HepG2 (cell line): ENCODE measurements at regions not wholly inside any gene's neighbourhood (a gene's known extent, or its start where the extent isn't known, plus 50 kb on each side); places are given as distances from the start of the nearest gene placed in this dataset.

Source experiments
- ARID5B ChIP-seq: IDR thresholded peaks from 2 replicates; pipeline ENCODE4 v1.4.0; 2020; ENCODE audit warnings: mild to moderate bottlenecking, missing genetic modification reagents
- EP300 ChIP-seq, 3 experiments: sonication (generic) in 1 of 3; formaldehyde crosslinking in 1 of 3; IDR thresholded peaks; 2 replicates each; pipeline versions ENCODE4 v1.5.1 to v1.6.1; 2011 to 2020; ENCODE audit warnings: low read depth in 2 of 3, low read length in 2 of 3, borderline replicate concordance in 1 of 3, improper control_type of control experiment in 1 of 3, mild to moderate bottlenecking in 1 of 3, missing genetic modification reagents in 1 of 3, moderate library complexity in 1 of 3
- MBD4 ChIP-seq: IDR thresholded peaks from 2 replicates; pipeline ENCODE4 v1.6.1; 2012; ENCODE audit warnings: low read length, inconsistent platforms, borderline replicate concordance
- MNT ChIP-seq: fragments of 450-650 bp; IDR thresholded peaks from 2 replicates; pipeline ENCODE4 v1.6.1; 2016
- SP2 ChIP-seq: sonication (generic); formaldehyde crosslinking; IDR thresholded peaks from 2 replicates; pipeline ENCODE4 v1.5.1; 2020; ENCODE audit warnings: mild to moderate bottlenecking, missing genetic modification reagents
- ZNF124 ChIP-seq: sonication (generic); formaldehyde crosslinking; IDR thresholded peaks from 2 replicates; pipeline ENCODE4 v1.4.0; 2020; ENCODE audit warnings: missing genetic modification reagents
- ZNF552 ChIP-seq: sonication (generic); formaldehyde crosslinking; IDR thresholded peaks from 2 replicates; pipeline ENCODE4 v1.9.0; 2022; ENCODE audit warnings: missing genetic modification reagents, mild to moderate bottlenecking, borderline replicate concordance
- ZNF616 ChIP-seq: sonication (generic); formaldehyde crosslinking; IDR thresholded peaks from 2 replicates; pipeline ENCODE4 v1.5.0; 2020; ENCODE audit warnings: low read depth, mild to moderate bottlenecking, missing genetic modification reagents
- ZSCAN9 ChIP-seq: IDR thresholded peaks from 2 replicates; pipeline ENCODE4 v1.6.1; 2016; ENCODE audit warnings: borderline replicate concordance
- TF ChIP-seq, protein P1 (sequence below): sonication (generic); formaldehyde crosslinking; IDR thresholded peaks from 2 replicates; pipeline ENCODE4 v1.5.1; 2020; ENCODE audit warnings: missing genetic modification reagents, mild to moderate bottlenecking, borderline replicate concordance
- TF ChIP-seq, protein P2 (sequence below): IDR thresholded peaks from 2 replicates; pipeline ENCODE4 v1.6.1; 2016; ENCODE audit warnings: missing compliant biosample characterization, missing genetic modification reagents, borderline replicate concordance

- TF ChIP-seq ARID5B (CRISPR knock-in tag) (no peak), EP300 (IDR thresholded peaks at IDR 0.05; ENCODE audit: low read depth in 2 of 2, low read length in 2 of 2) (no peak), EP300 (CRISPR knock-in tag; IDR thresholded peaks at IDR 0.05; ENCODE audit: borderline replicate concordance) (no peak), ZNF552 (CRISPR knock-in tag) (no peak), ZSCAN9 (CRISPR knock-in tag) (no peak), ZNF616 (no peak), ZNF124 (no peak), MNT (no peak), SP2 (CRISPR knock-in tag) (no peak), MBD4 (no peak)
- TF ChIP-seq, protein P1, sequence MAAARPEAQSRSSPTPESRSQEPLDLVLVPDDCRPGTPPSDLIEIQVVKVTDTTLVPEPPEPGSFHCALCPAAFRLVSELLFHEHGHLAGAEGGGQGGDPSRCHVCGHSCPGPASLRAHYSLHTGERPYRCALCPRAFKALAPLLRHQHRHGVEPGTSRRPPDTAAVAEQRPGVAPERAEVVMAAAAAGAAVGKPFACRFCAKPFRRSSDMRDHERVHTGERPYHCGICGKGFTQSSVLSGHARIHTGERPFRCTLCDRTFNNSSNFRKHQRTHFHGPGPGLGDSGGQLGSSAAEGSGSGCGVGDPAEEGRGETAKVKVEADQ = no peak
- TF ChIP-seq, protein P2, sequence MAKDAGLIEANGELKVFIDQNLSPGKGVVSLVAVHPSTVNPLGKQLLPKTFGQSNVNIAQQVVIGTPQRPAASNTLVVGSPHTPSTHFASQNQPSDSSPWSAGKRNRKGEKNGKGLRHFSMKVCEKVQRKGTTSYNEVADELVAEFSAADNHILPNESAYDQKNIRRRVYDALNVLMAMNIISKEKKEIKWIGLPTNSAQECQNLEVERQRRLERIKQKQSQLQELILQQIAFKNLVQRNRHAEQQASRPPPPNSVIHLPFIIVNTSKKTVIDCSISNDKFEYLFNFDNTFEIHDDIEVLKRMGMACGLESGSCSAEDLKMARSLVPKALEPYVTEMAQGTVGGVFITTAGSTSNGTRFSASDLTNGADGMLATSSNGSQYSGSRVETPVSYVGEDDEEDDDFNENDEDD (CRISPR knock-in tag) = no peak
These were observed 614.5 kb downstream of the HINT1 start (continued) for GRCh38 chr5:130550562-130550928.
